Liver (tissue), 8 donors: ENCODE measurements at regions not wholly inside any gene's neighbourhood (a gene's known extent, or its start where the extent isn't known, plus 50 kb on each side); places are given as distances from the start of the nearest gene placed in this dataset.

ENCODE experiments used
- DNase-seq: peaks from one replicate; pipeline ENCODE4 v3.0.0-alpha.2; 2017; ENCODE audit warnings: low spot score
- H3K27ac ChIP-seq, 2 donors: one replicate each; pipeline ENCODE4 v1.7.0; 2013; ENCODE audit warnings: inconsistent platforms in 2 of 2, low read length in 2 of 2, control low read depth in 1 of 2, low read depth in 1 of 2, mild to moderate bottlenecking in 1 of 2
- H3K27me3 ChIP-seq, 4 donors: one replicate each; pipeline versions ENCODE4 v1.6.1 to v1.7.0; 2013; ENCODE audit warnings: low read length in 3 of 4, inconsistent platforms in 1 of 4, mild to moderate bottlenecking in 1 of 4, moderate library complexity in 1 of 4; ENCODE audit not compliant: control insufficient read depth in 4 of 4, insufficient read depth in 4 of 4
- H3K36me3 ChIP-seq, 4 donors: one replicate each; pipeline versions ENCODE4 v1.6.1 to v1.7.0; 2013; ENCODE audit warnings: low read length in 3 of 4, mild to moderate bottlenecking in 3 of 4, low read depth in 1 of 4, moderate library complexity in 1 of 4; ENCODE audit not compliant: control insufficient read depth in 4 of 4, insufficient read depth in 3 of 4
- H3K4me1 ChIP-seq, 4 donors: one replicate each; pipeline versions ENCODE4 v1.6.1 to v1.7.0; 2013; ENCODE audit warnings: low read length in 3 of 4, mild to moderate bottlenecking in 3 of 4, moderate library complexity in 1 of 4; ENCODE audit not compliant: control insufficient read depth in 4 of 4, insufficient read depth in 4 of 4
- H3K4me3 ChIP-seq, 3 donors: one replicate each; pipeline versions ENCODE4 v1.6.1 to v1.7.0; 2013; ENCODE audit warnings: low read length in 3 of 3, control low read depth in 1 of 3, low read depth in 1 of 3, mild to moderate bottlenecking in 1 of 3
- H3K9ac ChIP-seq, 2 donors: one replicate each; pipeline ENCODE4 v1.7.0; 2013; ENCODE audit warnings: low read length in 2 of 2, mild to moderate bottlenecking in 2 of 2, moderate library complexity in 2 of 2, control low read depth in 1 of 2, low read depth in 1 of 2
- H3K9me3 ChIP-seq, 4 donors: one replicate each; pipeline versions ENCODE4 v1.6.1 to v1.7.0; 2013; ENCODE audit warnings: low read length in 3 of 4; ENCODE audit not compliant: control insufficient read depth in 4 of 4
- ATF3 ChIP-seq: IDR thresholded peaks from 2 replicates; pipeline ENCODE4 v1.6.1; 2016; ENCODE audit warnings: antibody characterized with exemption
- EGR1 ChIP-seq, 2 donors: IDR thresholded peaks; 2 replicates each; pipeline ENCODE4 v1.6.1; 2016 to 2018; ENCODE audit warnings: antibody characterized with exemption in 2 of 2, low read depth in 2 of 2
- FOXA1 ChIP-seq: IDR thresholded peaks from 2 replicates; pipeline ENCODE4 v1.6.1; 2016; ENCODE audit warnings: antibody characterized with exemption
- FOXA2 ChIP-seq: IDR thresholded peaks from 2 replicates; pipeline ENCODE4 v1.6.1; 2016; ENCODE audit warnings: antibody characterized with exemption
- GABPA ChIP-seq, 2 donors: IDR thresholded peaks in 1 of 2; conservative IDR thresholded peaks in 1 of 2; 2 replicates each; pipeline ENCODE4 v1.6.1; 2016; ENCODE audit warnings: antibody characterized with exemption in 2 of 2, mild to moderate bottlenecking in 1 of 2, moderate library complexity in 1 of 2
- HNF4A ChIP-seq, 2 donors: conservative IDR thresholded peaks; 2 replicates each; pipeline ENCODE4 v1.6.1; 2016; ENCODE audit warnings: antibody characterized with exemption in 2 of 2, mild to moderate bottlenecking in 2 of 2
- HNF4G ChIP-seq: IDR thresholded peaks from 2 replicates; pipeline ENCODE4 v1.6.1; 2016; ENCODE audit warnings: antibody characterized with exemption
- JUND ChIP-seq, 2 donors: IDR thresholded peaks; 2 replicates each; pipeline ENCODE4 v1.6.1; 2016; ENCODE audit warnings: antibody characterized with exemption in 2 of 2
- MAX ChIP-seq: IDR thresholded peaks from 2 replicates; pipeline ENCODE4 v1.6.1; 2016; ENCODE audit warnings: antibody characterized with exemption
- NR2F2 ChIP-seq: IDR thresholded peaks from 2 replicates; pipeline ENCODE4 v1.6.1; 2016; ENCODE audit warnings: antibody characterized with exemption
- RAD21 ChIP-seq, 2 donors: IDR thresholded peaks; 2 replicates each; pipeline ENCODE4 v1.6.1; 2016; ENCODE audit warnings: antibody characterized with exemption in 2 of 2, mild to moderate bottlenecking in 2 of 2
- RXRA ChIP-seq, 2 donors: IDR thresholded peaks; 2 replicates each; pipeline ENCODE4 v1.6.1; 2017 to 2018; ENCODE audit warnings: antibody characterized with exemption in 2 of 2, mild to moderate bottlenecking in 1 of 2
- SP1 ChIP-seq: IDR thresholded peaks from 2 replicates; pipeline ENCODE4 v1.6.1; 2018; ENCODE audit warnings: antibody characterized with exemption, mild to moderate bottlenecking
- YY1 ChIP-seq: IDR thresholded peaks from 2 replicates; pipeline ENCODE4 v1.6.1; 2016; ENCODE audit warnings: antibody characterized with exemption, mild to moderate bottlenecking
- ZBTB33 ChIP-seq: IDR thresholded peaks from 2 replicates; pipeline ENCODE4 v1.6.1; 2016; ENCODE audit warnings: antibody characterized with exemption
- WGBS: extraction: QIAGEN DNeasy Blood & Tissue Kit; methylation state at CpG from one replicate; pipeline ENCODE4 v1.1.7; 2013; 5-methylcytosine and 5-hydroxymethylcytosine counted together
- TF ChIP-seq, protein P1 (sequence below): IDR thresholded peaks from 2 replicates; pipeline ENCODE4 v1.6.1; 2016; ENCODE audit warnings: antibody characterized with exemption, mild to moderate bottlenecking
- TF ChIP-seq, protein P2 (sequence below): fragments of 150-350 bp; IDR thresholded peaks from 2 replicates; pipeline ENCODE4 v1.5.1; 2017; ENCODE audit warnings: improper control_type of control experiment, low read depth, low read length; ENCODE audit not compliant: missing input control
- donor health status: healthy.
- donor health status: healthy.
- donor health status: healthy.
- donor health status: healthy.
- donor health status: healthy.

DNA sequence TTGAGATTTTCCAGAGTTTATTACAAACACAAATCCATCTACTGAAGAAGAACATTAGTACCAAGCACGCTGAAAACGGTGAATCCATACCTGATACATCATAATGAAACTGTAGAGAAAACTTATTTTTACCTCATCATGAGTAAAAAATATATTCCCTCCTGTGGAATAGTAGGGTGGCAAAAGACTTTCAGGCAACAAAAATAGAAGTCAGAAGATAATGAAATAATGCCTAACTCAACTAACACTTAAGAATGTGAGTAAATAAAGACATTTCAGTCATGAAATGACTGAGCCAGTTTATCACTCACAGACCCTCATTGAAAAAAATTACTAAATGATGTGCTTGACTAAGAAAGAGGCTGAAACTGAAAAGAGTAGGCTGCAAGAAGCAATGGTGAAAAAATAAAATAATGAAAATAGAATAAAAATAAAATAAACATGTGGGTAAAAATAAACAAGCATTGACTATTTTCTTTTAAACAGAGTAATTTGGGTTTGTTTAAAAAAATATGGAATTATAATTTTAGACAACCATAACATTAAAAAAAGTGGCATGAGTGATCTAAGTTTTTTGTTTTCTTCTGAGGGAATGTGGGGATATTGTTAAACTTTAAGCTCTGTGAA is 148.6 kb downstream of the ASCL1 start:
- 86% methylated on average over 2 of the region's 2 CpGs for WGBS
- TF ChIP-seq FOXA1, result no peak
- DNase-seq, result no peak

GRCh38 chr12:103109861-103110260 is 152.4 kb downstream of the ASCL1 start:
- DNase-seq, result no peak
- Histone ChIP-seq H3K27me3 (no peaks in the 10 kb centered on the region), H3K9me3 (no peaks in the 10 kb centered on the region), H3K27ac (no peak overlapping the region), H3K9ac (no peak overlapping the region), H3K4me1 (peaks cover 0 to 7% (median 4%) of the 10 kb centered on the region in 4 donors), H3K36me3 (no peaks in the 10 kb centered on the region), H3K4me3 (no peak overlapping the region)
- no peak for TF ChIP-seq HNF4A (conservative IDR thresholded peaks at IDR 0.05)
- no peak for TF ChIP-seq SP1
- no peak for TF ChIP-seq FOXA1
- TF ChIP-seq FOXA2, result no peak
- TF ChIP-seq EGR1 (IDR thresholded peaks at IDR 0.05; ENCODE audit: low read depth in 2 of 2), result no peak
- TF ChIP-seq, protein P1, sequence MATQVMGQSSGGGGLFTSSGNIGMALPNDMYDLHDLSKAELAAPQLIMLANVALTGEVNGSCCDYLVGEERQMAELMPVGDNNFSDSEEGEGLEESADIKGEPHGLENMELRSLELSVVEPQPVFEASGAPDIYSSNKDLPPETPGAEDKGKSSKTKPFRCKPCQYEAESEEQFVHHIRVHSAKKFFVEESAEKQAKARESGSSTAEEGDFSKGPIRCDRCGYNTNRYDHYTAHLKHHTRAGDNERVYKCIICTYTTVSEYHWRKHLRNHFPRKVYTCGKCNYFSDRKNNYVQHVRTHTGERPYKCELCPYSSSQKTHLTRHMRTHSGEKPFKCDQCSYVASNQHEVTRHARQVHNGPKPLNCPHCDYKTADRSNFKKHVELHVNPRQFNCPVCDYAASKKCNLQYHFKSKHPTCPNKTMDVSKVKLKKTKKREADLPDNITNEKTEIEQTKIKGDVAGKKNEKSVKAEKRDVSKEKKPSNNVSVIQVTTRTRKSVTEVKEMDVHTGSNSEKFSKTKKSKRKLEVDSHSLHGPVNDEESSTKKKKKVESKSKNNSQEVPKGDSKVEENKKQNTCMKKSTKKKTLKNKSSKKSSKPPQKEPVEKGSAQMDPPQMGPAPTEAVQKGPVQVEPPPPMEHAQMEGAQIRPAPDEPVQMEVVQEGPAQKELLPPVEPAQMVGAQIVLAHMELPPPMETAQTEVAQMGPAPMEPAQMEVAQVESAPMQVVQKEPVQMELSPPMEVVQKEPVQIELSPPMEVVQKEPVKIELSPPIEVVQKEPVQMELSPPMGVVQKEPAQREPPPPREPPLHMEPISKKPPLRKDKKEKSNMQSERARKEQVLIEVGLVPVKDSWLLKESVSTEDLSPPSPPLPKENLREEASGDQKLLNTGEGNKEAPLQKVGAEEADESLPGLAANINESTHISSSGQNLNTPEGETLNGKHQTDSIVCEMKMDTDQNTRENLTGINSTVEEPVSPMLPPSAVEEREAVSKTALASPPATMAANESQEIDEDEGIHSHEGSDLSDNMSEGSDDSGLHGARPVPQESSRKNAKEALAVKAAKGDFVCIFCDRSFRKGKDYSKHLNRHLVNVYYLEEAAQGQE, result no peak
- TF ChIP-seq, protein P2, sequence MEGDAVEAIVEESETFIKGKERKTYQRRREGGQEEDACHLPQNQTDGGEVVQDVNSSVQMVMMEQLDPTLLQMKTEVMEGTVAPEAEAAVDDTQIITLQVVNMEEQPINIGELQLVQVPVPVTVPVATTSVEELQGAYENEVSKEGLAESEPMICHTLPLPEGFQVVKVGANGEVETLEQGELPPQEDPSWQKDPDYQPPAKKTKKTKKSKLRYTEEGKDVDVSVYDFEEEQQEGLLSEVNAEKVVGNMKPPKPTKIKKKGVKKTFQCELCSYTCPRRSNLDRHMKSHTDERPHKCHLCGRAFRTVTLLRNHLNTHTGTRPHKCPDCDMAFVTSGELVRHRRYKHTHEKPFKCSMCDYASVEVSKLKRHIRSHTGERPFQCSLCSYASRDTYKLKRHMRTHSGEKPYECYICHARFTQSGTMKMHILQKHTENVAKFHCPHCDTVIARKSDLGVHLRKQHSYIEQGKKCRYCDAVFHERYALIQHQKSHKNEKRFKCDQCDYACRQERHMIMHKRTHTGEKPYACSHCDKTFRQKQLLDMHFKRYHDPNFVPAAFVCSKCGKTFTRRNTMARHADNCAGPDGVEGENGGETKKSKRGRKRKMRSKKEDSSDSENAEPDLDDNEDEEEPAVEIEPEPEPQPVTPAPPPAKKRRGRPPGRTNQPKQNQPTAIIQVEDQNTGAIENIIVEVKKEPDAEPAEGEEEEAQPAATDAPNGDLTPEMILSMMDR, result no peak
- TF ChIP-seq HNF4G, result no peak
- no peak for TF ChIP-seq ZBTB33
- no peak for TF ChIP-seq RAD21 (IDR thresholded peaks at IDR 0.05)
- TF ChIP-seq GABPA (IDR thresholded peaks at IDR 0.05 in 1 of 2, conservative IDR thresholded peaks at IDR 0.05 in 1 of 2), result no peak
- no peak for TF ChIP-seq YY1
- no peak for TF ChIP-seq MAX
- TF ChIP-seq NR2F2, result no peak
- no peak for TF ChIP-seq RXRA (IDR thresholded peaks at IDR 0.05)
- TF ChIP-seq ATF3, result no peak
- TF ChIP-seq JUND (IDR thresholded peaks at IDR 0.05), result no peak
- WGBS, result 83% methylated on average over 3 of the region's 3 CpGs

More for the DNA sequence above, 148.6 kb downstream of the ASCL1 start:
- Histone ChIP-seq H3K4me3 (no peak overlapping the region), H3K9ac (no peak overlapping the region), H3K27me3 (no peaks in the 10 kb centered on the region), H3K27ac (no peak overlapping the region), H3K36me3 (no peaks in the 10 kb centered on the region), H3K9me3 (no peaks in the 10 kb centered on the region), H3K4me1 (no peaks in the 10 kb centered on the region)
